Endometrial microvascular endothelial cells (primary cell): ENCODE measurements at regions not wholly inside any gene's neighbourhood (a gene's known extent, or its start where the extent isn't known, plus 50 kb on each side); places are given as distances from the start of the nearest gene placed in this dataset.
"Not testable (repeated sequence)": the region's sequence is repeated elsewhere in the genome, so short reads cannot be mapped to it uniquely, and the experiment has no call there.

Experiments
- in situ Hi-C: cut with HindIII; loops from 2 replicates; pipeline ENCODE4 v1.10.0; 2017; ENCODE audit warnings: low sequenced_read_pairs, low pct_unique_long_range_greater_than_20kb; ENCODE audit errors: inconsistent ontology term

- in situ Hi-C loops, result no loop called here
These were observed 112.8 kb upstream of the MAP4K3 start for GRCh38 chr2:39549718-39550464.

GRCh38 chr2:39550701-39551285 lies 113.7 kb upstream of the MAP4K3 start:
- in situ Hi-C loops, result no loop called here

- in situ Hi-C loops, result no loop called here
These were observed 106.8 kb upstream of the TMEM178A start for GRCh38 chr2:39558906-39559305.

GRCh38 chr2:39563572-39563971 lies 102.1 kb upstream of the TMEM178A start:
- in situ Hi-C loops, result no loop called here

GRCh38 chr2:39567507-39567906 lies 98.2 kb upstream of the TMEM178A start:
- in situ Hi-C loops, result no loop called here

GRCh38 chr2:39568116-39568515 lies 97.6 kb upstream of the TMEM178A start:
- in situ Hi-C loops, result no loop called here

GRCh38 chr2:39568561-39569006 lies 97.1 kb upstream of the TMEM178A start:
- in situ Hi-C loops, result no loop called here

- in situ Hi-C loops, result no loop called here
These were observed 95.6 kb upstream of the TMEM178A start for GRCh38 chr2:39570130-39570555.

GRCh38 chr2:39570614-39571013 lies 95.1 kb upstream of the TMEM178A start:
- in situ Hi-C loops, result no loop called here

- in situ Hi-C loops, result no loop called here
These were observed 94.5 kb upstream of the TMEM178A start for GRCh38 chr2:39571111-39571731.

- in situ Hi-C loops, result no loop called here
These were observed 92.4 kb upstream of the TMEM178A start for GRCh38 chr2:39573276-39573675.

GRCh38 chr2:39581866-39582265 lies 83.9 kb upstream of the TMEM178A start:
- in situ Hi-C loops, result no loop called here

GRCh38 chr2:39583213-39583612 lies 82.5 kb upstream of the TMEM178A start:
- in situ Hi-C loops, result no loop called here

GRCh38 chr2:39583781-39584180 lies 81.9 kb upstream of the TMEM178A start:
- in situ Hi-C loops, result no loop called here

- in situ Hi-C loops, result no loop called here
These were observed 81.3 kb upstream of the TMEM178A start for GRCh38 chr2:39584283-39584965.

- in situ Hi-C loops, result not testable (repeated sequence)
These were observed 80.2 kb upstream of the TMEM178A start for GRCh38 chr2:39585531-39585930.

GRCh38 chr2:39587168-39587567 lies 78.5 kb upstream of the TMEM178A start:
- in situ Hi-C loops, result no loop called here

GRCh38 chr2:39587641-39588040 lies 78.1 kb upstream of the TMEM178A start:
- in situ Hi-C loops, result no loop called here
